ENCODE measurements at regions not wholly inside any gene's neighbourhood (a gene's known extent, or its start where the extent isn't known, plus 50 kb on each side); places are given as distances from the start of the nearest gene placed in this dataset.
"Not testable (repeated sequence)": the region's sequence is repeated elsewhere in the genome, so short reads cannot be mapped to it uniquely, and the experiment has no call there.

DNA sequence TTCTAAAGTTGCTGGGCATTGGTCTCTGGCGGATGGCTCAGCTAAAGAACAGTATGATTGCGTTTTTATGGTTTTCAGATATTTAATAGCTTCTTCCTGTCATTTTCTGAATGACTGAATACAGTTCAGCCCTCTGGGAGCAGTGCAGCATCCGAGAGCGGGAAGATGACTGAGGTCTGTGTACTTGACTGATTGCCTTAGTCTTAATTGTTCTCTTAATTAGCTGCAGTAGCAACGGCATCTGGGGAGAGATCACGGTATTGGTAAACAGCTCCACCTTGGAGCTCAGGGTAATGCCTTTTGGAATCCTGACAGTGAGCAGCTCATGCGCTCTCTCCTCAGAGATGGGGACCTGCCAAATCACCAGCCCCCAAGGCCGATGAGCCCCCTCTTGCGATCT is 481.4 kb upstream of the SPRED2 start:
- Mint-ChIP-seq H3K9me3 (ENCODE audit: low read depth) (no peaks in the 10 kb centered on the region), H3K4me1 (no peaks in the 10 kb centered on the region), H3K27ac (no peak overlapping the region), H3K36me3 (ENCODE audit: low read depth) (no peaks in the 10 kb centered on the region), H3K27me3 (peaks cover under 1% of the 10 kb centered on the region), H3K4me3 (no peak overlapping the region)
- POLR2A ChIA-PET, result no interaction called here
- ATAC-seq (no peak), DNase-seq (no peak)
- CTCF ChIA-PET, result interaction anchor here (0.5 to 1.0 kb wide), 2 partner anchors 8 to 25 kb away, joined by 3 to 4 read pairs; no protein-coding TSS in a partner anchor
- intact Hi-C loops (cut with DNase I, micrococcal nuclease), result no loop called here

DNA sequence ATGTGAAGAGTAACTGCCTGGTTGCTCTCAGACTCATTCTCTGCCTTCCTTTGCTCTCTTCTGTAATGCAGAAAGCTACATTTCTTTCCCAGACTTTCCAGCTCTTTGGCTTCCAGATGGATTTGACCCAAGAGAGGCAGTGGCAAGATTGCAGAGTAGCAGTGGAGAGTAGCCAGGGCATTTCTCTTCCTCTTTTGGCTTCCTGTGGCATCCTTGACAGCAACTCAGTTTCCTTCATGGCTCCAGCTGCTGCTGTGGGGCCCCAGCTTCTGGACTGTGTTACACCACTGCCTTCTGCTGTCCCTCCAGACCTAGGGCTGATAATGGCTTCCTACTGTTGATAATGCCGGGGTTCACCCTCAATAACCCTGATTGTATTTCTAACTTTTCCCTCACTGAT is 469.4 kb upstream of the SPRED2 start:
- Mint-ChIP-seq H3K4me3 (no peak overlapping the region), H3K27ac (no peak overlapping the region), H3K36me3 (ENCODE audit: low read depth) (no peaks in the 10 kb centered on the region), H3K9me3 (ENCODE audit: low read depth) (no peaks in the 10 kb centered on the region), H3K27me3 (peaks cover 4% of the 10 kb centered on the region), H3K4me1 (no peaks in the 10 kb centered on the region)
- POLR2A ChIA-PET, result no interaction called here
- DNase-seq (no peak), ATAC-seq (no peak)
- intact Hi-C loops (cut with DNase I, micrococcal nuclease), result no loop called here
- CTCF ChIA-PET, result interaction anchor here (0.6 kb wide), 1 partner anchor 15 kb away, joined by 3 read pairs; no protein-coding TSS in a partner anchor

DNA sequence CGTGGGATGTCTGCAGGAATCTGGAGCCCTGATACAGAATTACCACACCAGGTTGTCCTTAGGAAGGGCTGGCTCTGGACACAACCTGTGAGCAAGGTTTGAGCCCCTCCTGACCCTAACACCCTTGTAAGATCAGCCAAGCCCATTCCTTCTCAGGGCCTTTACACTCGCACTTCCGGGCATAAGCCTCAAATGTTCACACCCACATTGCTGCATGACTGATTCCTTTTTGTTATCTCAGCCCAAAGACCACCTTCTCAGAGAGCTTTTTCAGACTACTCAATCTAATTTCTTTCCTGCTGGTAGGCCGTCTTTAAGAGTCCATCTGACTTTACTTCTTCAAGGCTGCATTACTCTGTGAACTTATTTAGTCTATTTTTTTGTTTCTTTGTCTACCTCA is 464.0 kb upstream of the SPRED2 start:
- no peaks in the 10 kb centered on the region for H3K36me3 Mint-ChIP-seq (ENCODE audit: low read depth)
- H3K4me1 Mint-ChIP-seq, result no peaks in the 10 kb centered on the region
- ATAC-seq (no peak), DNase-seq (no peak)
- POLR2A ChIA-PET, result no interaction called here
- intact Hi-C loops (cut with DNase I, micrococcal nuclease), result no loop called here
- H3K4me3 Mint-ChIP-seq, result no peak overlapping the region
- H3K27ac Mint-ChIP-seq, result no peak overlapping the region
- H3K27me3 Mint-ChIP-seq, result peaks cover 4% of the 10 kb centered on the region
- CTCF ChIA-PET, result no interaction called here
- H3K9me3 Mint-ChIP-seq (ENCODE audit: low read depth), result no peaks in the 10 kb centered on the region

DNA sequence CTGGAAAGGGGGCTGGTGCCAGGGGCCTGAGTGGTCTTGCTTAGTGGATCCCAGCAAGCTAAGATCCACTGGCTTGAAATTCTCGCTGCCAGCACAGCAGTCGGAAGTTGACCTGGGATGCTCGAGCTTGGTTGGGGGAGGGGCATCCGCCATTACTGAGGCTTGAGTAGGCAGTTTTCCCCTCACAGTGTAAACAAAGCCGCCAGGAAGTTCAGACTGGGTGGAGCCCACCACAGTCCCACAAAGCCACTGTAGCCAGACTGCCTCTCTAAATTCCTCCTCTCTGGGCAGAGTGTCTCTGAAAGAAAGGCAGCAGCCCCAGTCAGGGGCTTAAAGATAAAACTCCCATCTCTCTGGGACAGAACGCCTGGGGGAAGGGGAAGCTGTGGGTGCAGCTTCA is 457.7 kb upstream of the SPRED2 start:
- H3K9me3 Mint-ChIP-seq (ENCODE audit: low read depth); H3K27me3 Mint-ChIP-seq; ATAC-seq; H3K4me1 Mint-ChIP-seq; H3K36me3 Mint-ChIP-seq (ENCODE audit: low read depth); intact Hi-C loops (cut with DNase I, micrococcal nuclease); H3K4me3 Mint-ChIP-seq; CTCF ChIA-PET; DNase-seq; POLR2A ChIA-PET; H3K27ac Mint-ChIP-seq: not testable (repeated sequence)

DNA sequence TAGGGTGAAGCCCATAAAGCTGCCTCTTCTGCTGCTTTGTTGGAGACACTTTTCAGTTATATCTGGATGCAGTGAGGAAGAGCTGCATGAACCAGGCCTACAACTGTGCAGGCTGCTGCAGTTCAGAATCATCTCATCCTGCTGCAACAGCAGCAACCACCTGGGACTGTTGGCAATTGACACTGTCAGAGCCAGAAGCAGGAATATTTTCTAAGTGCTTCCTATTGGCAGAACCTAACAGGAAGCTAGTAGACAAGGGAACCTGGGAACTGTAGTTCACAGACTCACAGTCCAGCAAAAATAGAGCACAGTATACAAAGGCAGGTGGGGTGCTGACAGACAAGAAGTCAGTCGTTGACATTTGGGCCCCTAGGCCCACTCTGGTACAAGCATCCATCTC is 452.9 kb upstream of the SPRED2 start:
- no peaks in the 10 kb centered on the region for H3K27me3 Mint-ChIP-seq
- POLR2A ChIA-PET, result no interaction called here
- CTCF ChIA-PET, result interaction anchor here (0.6 kb wide), 1 partner anchor 561 kb away, joined by 5 read pairs; no protein-coding TSS in a partner anchor
- no peaks in the 10 kb centered on the region for H3K36me3 Mint-ChIP-seq (ENCODE audit: low read depth)
- H3K9me3 Mint-ChIP-seq (ENCODE audit: low read depth), result no peaks in the 10 kb centered on the region
- no peak overlapping the region for H3K4me3 Mint-ChIP-seq
- H3K27ac Mint-ChIP-seq, result no peak overlapping the region
- intact Hi-C loops (cut with DNase I, micrococcal nuclease), result no loop called here
- no peak for ATAC-seq
- no peaks in the 10 kb centered on the region for H3K4me1 Mint-ChIP-seq
- no peak for DNase-seq

DNA sequence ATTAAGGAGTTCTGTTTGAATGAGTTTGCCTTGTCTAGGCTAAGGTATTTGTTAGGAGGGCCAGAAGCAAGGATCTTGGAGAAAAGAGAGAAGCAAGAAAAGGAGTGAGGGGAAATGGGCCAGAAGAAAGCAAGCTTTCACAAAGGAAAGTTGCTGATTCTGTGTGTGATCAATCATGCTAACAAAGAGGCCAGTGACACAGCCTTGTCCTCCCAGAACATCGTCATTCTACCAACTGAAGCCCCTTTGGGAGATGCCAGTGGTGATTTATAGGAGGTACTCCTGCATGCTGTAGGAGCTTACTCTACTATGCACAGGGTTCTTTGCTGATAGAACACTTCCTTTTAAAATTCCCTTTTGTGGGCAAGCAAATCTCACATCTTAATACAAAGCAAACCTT is 449.2 kb upstream of the SPRED2 start:
- CTCF ChIA-PET, result no interaction called here
- Mint-ChIP-seq H3K27ac (no peak overlapping the region), H3K36me3 (ENCODE audit: low read depth) (no peaks in the 10 kb centered on the region), H3K4me1 (no peaks in the 10 kb centered on the region), H3K9me3 (ENCODE audit: low read depth) (no peaks in the 10 kb centered on the region), H3K27me3 (no peaks in the 10 kb centered on the region), H3K4me3 (no peak overlapping the region)
- ATAC-seq (no peak), DNase-seq (no peak)
- POLR2A ChIA-PET, result no interaction called here
- intact Hi-C loops (cut with DNase I, micrococcal nuclease), result no loop called here

DNA sequence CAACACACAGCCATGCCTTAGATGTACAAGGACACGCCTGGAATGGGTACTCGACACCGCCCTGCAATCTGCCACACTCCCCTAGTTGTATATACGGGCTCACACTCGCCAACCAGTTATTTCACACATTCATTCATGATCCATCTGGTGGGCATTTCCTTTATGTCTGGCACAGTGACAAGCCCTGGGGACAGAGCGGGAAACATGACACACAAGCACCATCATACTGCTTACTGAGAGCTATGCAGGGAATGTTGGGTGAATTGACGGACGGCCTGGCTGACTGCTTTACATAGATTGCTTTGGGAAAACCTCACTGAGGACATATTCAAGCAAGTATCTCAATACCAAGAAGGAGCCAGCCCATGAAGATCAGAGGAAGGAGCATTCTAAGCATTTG is 448.0 kb upstream of the SPRED2 start:
- H3K4me3 Mint-ChIP-seq, result no peak overlapping the region
- intact Hi-C loops (cut with DNase I, micrococcal nuclease), result no loop called here
- no peaks in the 10 kb centered on the region for H3K9me3 Mint-ChIP-seq (ENCODE audit: low read depth)
- ChIA-PET CTCF (no interaction called here), POLR2A (no interaction called here)
- no peaks in the 10 kb centered on the region for H3K36me3 Mint-ChIP-seq (ENCODE audit: low read depth)
- H3K27me3 Mint-ChIP-seq, result no peaks in the 10 kb centered on the region
- DNase-seq (no peak), ATAC-seq (no peak)
- no peaks in the 10 kb centered on the region for H3K4me1 Mint-ChIP-seq
- no peak overlapping the region for H3K27ac Mint-ChIP-seq

DNA sequence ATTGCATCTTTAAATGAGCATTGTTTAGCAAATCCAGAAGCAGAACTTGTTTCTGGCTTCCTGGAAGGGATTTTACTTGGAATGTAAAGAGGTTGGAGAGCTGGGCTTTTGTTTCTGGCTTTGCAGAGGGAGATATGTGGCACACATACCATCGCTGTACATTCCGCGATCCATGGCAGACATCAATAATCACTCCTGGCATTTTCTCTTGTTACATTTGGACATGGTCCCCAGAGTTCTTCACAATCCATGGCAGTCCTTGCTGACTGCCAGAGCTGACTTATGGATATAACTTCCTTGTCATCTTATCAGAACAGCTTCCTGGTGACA is 445.6 kb upstream of the SPRED2 start:
- POLR2A ChIA-PET, result no interaction called here
- no peaks in the 10 kb centered on the region for H3K4me1 Mint-ChIP-seq

DNA sequence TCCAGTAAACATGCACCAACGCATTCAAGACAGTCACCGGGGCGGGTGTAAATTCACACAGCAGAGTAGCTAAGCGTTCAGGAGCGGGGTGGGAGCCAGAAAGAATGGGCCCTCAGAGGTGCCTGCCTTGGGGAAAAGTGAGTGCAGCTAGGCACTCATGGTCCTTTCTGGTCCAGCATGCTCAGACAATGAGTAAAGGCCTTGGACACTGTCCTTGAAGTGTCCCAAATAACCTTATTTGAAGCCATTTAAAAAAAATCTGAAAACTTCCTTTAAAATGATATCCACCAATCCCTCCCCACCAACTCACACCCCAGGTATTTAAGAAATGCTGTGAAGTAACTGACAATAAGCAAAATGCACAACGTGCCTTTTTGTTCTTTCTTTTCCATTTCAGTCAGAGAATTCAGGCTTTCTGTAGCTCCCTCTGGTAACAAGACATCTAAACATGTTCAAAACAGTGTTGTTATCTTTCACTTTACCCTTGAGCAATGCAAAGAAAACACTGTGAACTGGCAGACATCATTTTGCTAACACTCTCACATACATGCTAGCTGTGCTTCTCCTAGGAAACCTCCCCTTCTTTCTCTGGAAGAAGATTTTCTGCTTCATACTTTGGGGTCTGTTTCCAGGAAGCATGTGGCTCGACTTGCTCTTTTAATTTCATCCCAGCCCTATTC is 445.1 kb upstream of the SPRED2 start:
- Mint-ChIP-seq H3K4me3 (no peak overlapping the region), H3K27ac (no peak overlapping the region), H3K27me3 (peaks cover 2% of the 10 kb centered on the region), H3K4me1 (no peaks in the 10 kb centered on the region), H3K9me3 (ENCODE audit: low read depth) (no peaks in the 10 kb centered on the region), H3K36me3 (ENCODE audit: low read depth) (no peaks in the 10 kb centered on the region)
- intact Hi-C loops (cut with DNase I, micrococcal nuclease), result no loop called here
- no peak for DNase-seq
- ATAC-seq, result no peak
- POLR2A ChIA-PET, result no interaction called here
- CTCF ChIA-PET, result interaction anchor here (0.5 to 0.6 kb wide), 2 partner anchors 301 to 400 kb away, joined by 3 read pairs; no protein-coding TSS in a partner anchor

More for the DNA sequence above, 445.6 kb upstream of the SPRED2 start:
- intact Hi-C loops (cut with DNase I, micrococcal nuclease), result no loop called here
- Mint-ChIP-seq H3K27me3 (peaks cover 2% of the 10 kb centered on the region), H3K9me3 (ENCODE audit: low read depth) (no peaks in the 10 kb centered on the region), H3K36me3 (ENCODE audit: low read depth) (no peaks in the 10 kb centered on the region), H3K4me3 (no peak overlapping the region), H3K27ac (no peak overlapping the region)
- DNase-seq (no peak), ATAC-seq (no peak)
- CTCF ChIA-PET, result interaction anchor here (0.6 kb wide), 2 partner anchors 226 to 302 kb away, joined by 3 read pairs; no protein-coding TSS in a partner anchor

DNA sequence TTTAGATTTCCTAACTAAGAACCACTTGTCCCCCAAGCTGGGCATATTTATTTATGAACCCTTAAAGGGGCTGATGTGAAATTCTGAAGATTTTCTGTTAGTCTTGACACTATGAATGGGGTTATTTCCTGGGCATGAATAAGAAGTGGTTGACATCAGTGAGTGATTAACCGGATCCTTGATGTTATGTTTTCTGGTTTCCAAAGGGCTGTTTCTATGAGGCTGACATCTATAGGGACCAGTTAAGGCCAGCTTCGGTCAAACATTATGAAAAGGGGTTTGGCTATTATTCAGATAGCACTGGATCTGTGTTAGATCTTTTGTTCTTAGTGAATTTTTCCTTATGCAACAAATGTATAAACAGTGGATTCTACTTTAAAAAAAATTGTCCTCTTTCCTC is 443.7 kb upstream of the SPRED2 start:
- Mint-ChIP-seq H3K27ac (no peak overlapping the region), H3K4me1 (no peaks in the 10 kb centered on the region), H3K36me3 (ENCODE audit: low read depth) (no peaks in the 10 kb centered on the region), H3K9me3 (ENCODE audit: low read depth) (no peaks in the 10 kb centered on the region), H3K27me3 (peaks cover 2% of the 10 kb centered on the region), H3K4me3 (no peak overlapping the region)
- no peak for DNase-seq
- ATAC-seq, result no peak
- ChIA-PET POLR2A (interaction anchor here (0.6 kb wide), 1 partner anchor 27 kb away, joined by 5 read pairs; no protein-coding TSS in a partner anchor), CTCF (no interaction called here)
- intact Hi-C loops (cut with DNase I, micrococcal nuclease), result no loop called here

DNA sequence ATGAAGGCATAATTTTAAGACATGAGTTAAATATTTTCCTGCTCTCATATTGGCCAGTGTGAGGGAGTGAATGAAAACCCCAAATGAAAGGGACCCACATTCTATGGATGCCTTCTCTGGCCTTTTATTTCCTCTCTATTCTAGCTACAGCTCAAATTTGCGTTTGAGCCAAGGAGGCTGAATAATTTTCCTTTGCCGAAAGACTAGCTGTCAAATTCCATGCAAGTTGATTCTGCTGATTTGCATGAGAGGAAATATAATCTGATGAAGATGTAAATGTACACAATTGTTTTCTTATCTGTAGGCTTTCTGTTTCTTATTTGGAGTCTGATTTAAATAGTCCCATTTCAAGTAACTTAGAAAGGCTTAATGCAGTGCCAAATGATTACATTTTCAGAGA is 438.4 kb upstream of the SPRED2 start:
- Mint-ChIP-seq H3K9me3 (ENCODE audit: low read depth) (no peaks in the 10 kb centered on the region), H3K27me3 (peaks cover 3% of the 10 kb centered on the region), H3K4me3 (no peak overlapping the region), H3K27ac (no peak overlapping the region), H3K36me3 (ENCODE audit: low read depth) (no peaks in the 10 kb centered on the region), H3K4me1 (no peaks in the 10 kb centered on the region)
- intact Hi-C loops (cut with DNase I, micrococcal nuclease), result no loop called here
- ChIA-PET POLR2A (no interaction called here), CTCF (no interaction called here)
- ATAC-seq (no peak), DNase-seq (no peak)

DNA sequence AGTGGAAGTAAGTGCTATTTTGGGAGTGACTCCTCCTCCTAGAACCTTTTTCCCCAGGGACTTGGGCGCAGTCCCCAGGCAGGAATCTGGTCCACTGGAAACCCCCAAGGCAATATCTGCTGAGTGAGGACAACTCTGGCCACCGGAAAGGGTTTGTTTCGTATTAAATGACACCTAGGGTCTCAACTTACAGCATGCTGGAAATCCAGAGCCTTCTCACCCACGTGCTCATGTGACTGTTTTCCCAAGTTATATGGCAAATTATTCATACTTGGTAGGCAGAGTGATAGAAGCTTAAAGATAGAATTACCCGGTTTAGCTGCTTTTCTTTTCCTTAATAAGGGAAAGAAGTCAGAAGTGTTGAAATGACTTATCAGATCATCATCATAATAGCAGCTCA is 436.9 kb upstream of the SPRED2 start:
- intact Hi-C loops (cut with DNase I, micrococcal nuclease), result no loop called here
- Mint-ChIP-seq H3K4me3 (no peak overlapping the region), H3K9me3 (ENCODE audit: low read depth) (no peaks in the 10 kb centered on the region), H3K27ac (no peak overlapping the region), H3K4me1 (no peaks in the 10 kb centered on the region), H3K27me3 (peaks cover 2% of the 10 kb centered on the region), H3K36me3 (ENCODE audit: low read depth) (no peaks in the 10 kb centered on the region)
- CTCF ChIA-PET, result no interaction called here
- no peak for DNase-seq
- ATAC-seq, result no peak
- POLR2A ChIA-PET, result no interaction called here

DNA sequence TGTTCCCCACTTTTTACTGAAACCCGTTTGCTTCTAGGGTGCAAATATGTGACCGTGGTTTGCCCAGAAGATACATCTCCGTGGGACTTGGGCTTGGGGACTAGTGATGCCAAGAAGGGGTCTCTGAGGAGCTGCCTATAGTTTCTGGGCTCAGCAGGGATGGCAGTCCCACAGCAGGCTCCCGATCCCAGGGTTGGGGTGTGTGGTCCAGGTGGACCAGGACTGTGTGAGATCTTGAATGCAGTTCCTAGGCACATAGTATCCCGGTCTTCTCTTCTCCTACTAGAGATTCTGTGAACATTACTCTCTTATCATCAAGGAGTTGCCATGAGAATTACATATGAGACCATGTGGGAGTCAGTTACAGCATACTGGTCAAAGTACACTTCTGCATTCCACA is 435.8 kb upstream of the SPRED2 start:
- H3K27ac Mint-ChIP-seq, result no peak overlapping the region
- no peaks in the 10 kb centered on the region for H3K9me3 Mint-ChIP-seq (ENCODE audit: low read depth)
- H3K4me1 Mint-ChIP-seq, result no peaks in the 10 kb centered on the region
- DNase-seq (no peak), ATAC-seq (no peak)
- H3K36me3 Mint-ChIP-seq (ENCODE audit: low read depth), result no peaks in the 10 kb centered on the region
- intact Hi-C loops (cut with DNase I, micrococcal nuclease), result no loop called here
- H3K27me3 Mint-ChIP-seq, result peaks cover 2% of the 10 kb centered on the region
- H3K4me3 Mint-ChIP-seq, result no peak overlapping the region
- POLR2A ChIA-PET, result no interaction called here
- CTCF ChIA-PET, result no interaction called here

All from activated CD4-positive, alpha-beta T cell treated with anti-CD3 and anti-CD28 coated beads for 36 hours (primary cell).